Activated CD8-positive, alpha-beta T cell treated with anti-CD3 and anti-CD28 coated beads, Interleukin-2, amount 10 ng/mL, durations not matched to agents 7 days and 5 days (primary cell): ENCODE measurements at regions not wholly inside any gene's neighbourhood (a gene's known extent, or its start where the extent isn't known, plus 50 kb on each side); places are given as distances from the start of the nearest gene placed in this dataset.

ENCODE experiments used
- ATAC-seq: fragments of 150-1000 bp; cut with Tn5 transposase; one replicate; pipeline ENCODE4 v1.10.0; 2021; ENCODE audit warnings: moderate library complexity
- CTCF ChIA-PET: fragments of 350-600 bp; sonication (Branson Sonifier 250); formaldehyde crosslinking; loops from one replicate; lab custom pipeline; 2021; ENCODE audit warnings: antibody characterized with exemption; lab: Charles Lee
- POLR2A ChIA-PET: fragments of 350-600 bp; sonication (Branson Sonifier 250); formaldehyde crosslinking; loops from one replicate; lab custom pipeline; 2021; ENCODE audit warnings: antibody characterized with exemption; lab: Charles Lee
- DNase-seq: peaks from one replicate; pipeline ENCODE4 v3.0.0-alpha.2; 2020
- H3K27ac Mint-ChIP-seq: one replicate; pipeline ENCODE4 v1.8.0; 2021; ENCODE audit warnings: mild to moderate bottlenecking, mixed read lengths
- H3K27me3 Mint-ChIP-seq: one replicate; pipeline ENCODE4 v1.8.0; 2021; ENCODE audit warnings: low read depth, mixed read lengths
- H3K36me3 Mint-ChIP-seq: one replicate; pipeline ENCODE4 v1.8.0; 2021; ENCODE audit warnings: low read depth, mixed read lengths
- H3K4me1 Mint-ChIP-seq: one replicate; pipeline ENCODE4 v1.8.0; 2021; ENCODE audit warnings: low read depth, mixed read lengths
- H3K4me3 Mint-ChIP-seq: one replicate; pipeline ENCODE4 v1.8.0; 2021; ENCODE audit warnings: mild to moderate bottlenecking, mixed read lengths
- H3K9me3 Mint-ChIP-seq: one replicate; pipeline ENCODE4 v1.8.0; 2022; ENCODE audit warnings: mixed read lengths; ENCODE audit not compliant: insufficient read depth

DNA sequence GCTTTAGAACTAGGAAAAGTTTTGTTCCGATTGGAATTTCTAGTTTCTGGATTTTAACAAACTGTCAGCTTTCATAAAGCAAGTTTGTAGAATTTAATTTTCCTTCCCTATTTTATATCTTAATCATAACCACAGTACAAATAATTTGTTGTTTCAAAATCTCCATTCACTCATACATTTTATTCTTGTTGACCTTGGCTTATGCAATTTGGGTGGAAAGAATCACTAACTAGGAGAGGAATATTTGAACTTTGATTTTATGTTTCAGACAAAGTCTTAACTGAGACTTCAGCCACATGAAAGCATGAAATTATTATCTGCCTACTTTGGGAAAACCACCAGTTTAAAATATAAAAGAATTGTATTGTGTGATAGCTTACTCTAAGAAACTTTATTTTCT is 427.9 kb downstream of the SPRY1 start:
- H3K4me3 Mint-ChIP-seq, result no peak overlapping the region
- ATAC-seq, result no peak
- H3K9me3 Mint-ChIP-seq, result no peaks in the 10 kb centered on the region
- CTCF ChIA-PET, result no interaction called here
- no peaks in the 10 kb centered on the region for H3K36me3 Mint-ChIP-seq
- POLR2A ChIA-PET, result no interaction called here
- no peak overlapping the region for H3K27ac Mint-ChIP-seq
- H3K4me1 Mint-ChIP-seq, result no peaks in the 10 kb centered on the region
- H3K27me3 Mint-ChIP-seq, result peaks cover 10% of the 10 kb centered on the region
- no peak for DNase-seq

DNA sequence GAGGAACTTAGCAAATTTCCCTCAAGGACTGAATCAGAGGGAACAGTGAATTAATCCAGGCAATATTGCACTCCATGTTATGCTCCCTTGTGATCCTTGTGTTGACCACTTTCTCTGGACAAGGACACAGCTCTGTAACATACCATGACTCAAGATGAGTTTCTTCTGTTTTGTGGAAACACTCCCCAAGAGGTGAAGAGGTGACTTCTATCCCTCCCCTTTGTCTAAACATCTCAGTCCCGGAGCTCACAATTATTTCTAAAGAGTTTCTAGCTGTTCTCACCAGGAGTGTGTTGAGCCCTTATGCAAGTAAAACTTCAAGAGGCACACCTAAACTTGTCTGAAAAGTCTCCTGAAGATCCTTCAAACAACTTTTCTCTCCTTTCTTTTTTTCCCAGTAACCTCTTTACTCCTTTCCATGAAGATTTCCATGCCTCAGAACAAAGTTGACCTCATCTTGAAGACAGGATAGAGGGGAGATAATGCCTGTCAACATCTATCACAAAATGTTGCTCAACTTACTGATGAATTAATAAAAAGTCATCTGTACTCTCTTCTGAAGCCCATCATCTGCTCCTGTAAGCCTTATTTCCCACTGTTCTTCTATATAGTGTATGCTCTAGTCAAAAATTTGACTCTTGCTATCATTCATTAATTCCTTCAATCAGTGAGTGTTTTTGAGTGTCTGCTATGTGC is 429.1 kb downstream of the SPRY1 start:
- no peak overlapping the region for H3K27ac Mint-ChIP-seq
- POLR2A ChIA-PET, result no interaction called here

GRCh38 chr4:123826896-123827295 is 430.3 kb downstream of the SPRY1 start:
- POLR2A ChIA-PET, result no interaction called here
- no peaks in the 10 kb centered on the region for H3K36me3 Mint-ChIP-seq
- H3K4me3 Mint-ChIP-seq, result no peak overlapping the region
- no peak overlapping the region for H3K27ac Mint-ChIP-seq
- H3K4me1 Mint-ChIP-seq, result no peaks in the 10 kb centered on the region
- ATAC-seq (no peak), DNase-seq (no peak)
- peaks cover 10% of the 10 kb centered on the region for H3K27me3 Mint-ChIP-seq
- CTCF ChIA-PET, result no interaction called here
- no peaks in the 10 kb centered on the region for H3K9me3 Mint-ChIP-seq

More for the DNA sequence above, 429.1 kb downstream of the SPRY1 start:
- H3K9me3 Mint-ChIP-seq, result no peaks in the 10 kb centered on the region
- DNase-seq, result no peak
- no peak for ATAC-seq
- no peak overlapping the region for H3K4me3 Mint-ChIP-seq
- peaks cover 10% of the 10 kb centered on the region for H3K27me3 Mint-ChIP-seq
- CTCF ChIA-PET, result no interaction called here
- H3K4me1 Mint-ChIP-seq, result no peaks in the 10 kb centered on the region
- no peaks in the 10 kb centered on the region for H3K36me3 Mint-ChIP-seq

DNA sequence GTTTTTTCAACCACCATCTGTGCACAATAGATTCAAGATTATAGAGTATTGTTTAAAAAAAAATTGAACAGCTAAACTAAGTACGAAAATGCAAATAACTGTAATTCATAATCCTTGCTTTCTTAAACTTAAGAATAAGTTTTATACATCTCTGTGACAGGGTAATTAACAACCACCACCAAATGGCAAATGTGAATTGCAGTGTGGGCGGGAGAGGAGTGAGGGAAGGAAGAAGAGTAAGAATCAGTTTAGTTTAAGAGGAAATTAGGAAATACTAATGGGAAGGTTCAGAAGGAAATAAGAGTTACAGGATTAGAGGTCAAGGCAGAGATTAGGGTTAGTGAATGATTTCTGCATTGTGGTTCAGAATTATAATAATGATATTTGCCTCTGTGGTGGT is 430.9 kb downstream of the SPRY1 start:
- Mint-ChIP-seq H3K9me3 (no peaks in the 10 kb centered on the region), H3K4me1 (no peaks in the 10 kb centered on the region), H3K36me3 (no peaks in the 10 kb centered on the region), H3K4me3 (no peak overlapping the region), H3K27ac (no peak overlapping the region), H3K27me3 (peaks cover 10% of the 10 kb centered on the region)
- no peak for ATAC-seq
- CTCF ChIA-PET, result no interaction called here
- POLR2A ChIA-PET, result interaction anchor here (0.6 kb wide), 1 partner anchor 31 kb away, joined by 4 read pairs; no protein-coding TSS in a partner anchor
- DNase-seq, result no peak

GRCh38 chr4:123830930-123831329 is 434.3 kb downstream of the SPRY1 start:
- POLR2A ChIA-PET, result no interaction called here
- no peaks in the 10 kb centered on the region for H3K9me3 Mint-ChIP-seq

DNA sequence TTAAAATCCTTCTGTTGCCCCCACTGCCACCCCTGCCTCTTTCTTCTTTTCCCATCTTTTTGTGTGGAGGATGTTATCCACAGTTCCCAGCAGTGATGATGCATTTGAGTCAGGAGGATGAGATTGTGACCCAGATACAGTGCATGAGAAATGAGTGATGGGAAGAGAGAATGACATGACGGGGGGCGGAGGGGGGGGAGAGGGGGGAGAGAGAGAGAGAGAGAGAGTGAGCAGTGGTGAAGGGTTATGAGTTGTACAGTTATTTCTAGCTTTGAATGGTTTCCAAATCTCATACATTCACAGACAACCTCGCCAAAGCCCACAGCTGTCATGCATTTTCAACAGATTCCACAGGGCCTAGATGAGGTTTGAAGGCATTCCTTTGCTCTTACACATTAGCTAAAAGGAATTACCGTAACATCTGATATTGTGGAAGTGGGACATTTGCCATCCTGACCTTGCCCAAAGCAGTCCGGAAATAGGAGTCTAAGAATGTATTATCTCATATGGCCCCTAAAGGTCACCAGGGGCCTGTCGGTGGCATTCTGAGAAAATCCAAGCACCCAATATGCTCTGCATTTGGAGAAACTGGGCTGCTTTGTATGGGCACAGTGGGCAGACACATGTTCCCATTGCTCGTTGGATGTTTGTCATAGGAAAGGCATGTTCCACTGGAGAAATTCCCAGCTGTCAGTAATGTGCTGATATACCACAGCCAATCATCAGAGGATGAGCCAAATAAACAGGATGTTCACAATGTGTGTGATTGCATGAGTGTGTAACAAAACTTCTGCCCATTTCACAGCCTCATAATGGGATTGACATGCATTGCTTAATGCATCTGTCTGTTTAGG is 435.8 kb downstream of the SPRY1 start:
- Mint-ChIP-seq H3K27me3 (no peaks in the 10 kb centered on the region), H3K36me3 (no peaks in the 10 kb centered on the region), H3K27ac (no peak overlapping the region), H3K4me1 (no peaks in the 10 kb centered on the region), H3K4me3 (no peak overlapping the region), H3K9me3 (no peaks in the 10 kb centered on the region)
- ChIA-PET CTCF (no interaction called here), POLR2A (no interaction called here)
- ATAC-seq (no peak), DNase-seq (no peak)

More at GRCh38 chr4:123830930-123831329, 434.3 kb downstream of the SPRY1 start:
- DNase-seq (no peak), ATAC-seq (no peak)
- CTCF ChIA-PET, result no interaction called here
- Mint-ChIP-seq H3K4me1 (no peaks in the 10 kb centered on the region), H3K4me3 (no peak overlapping the region), H3K27me3 (peaks cover 2% of the 10 kb centered on the region), H3K27ac (no peak overlapping the region), H3K36me3 (no peaks in the 10 kb centered on the region)

DNA sequence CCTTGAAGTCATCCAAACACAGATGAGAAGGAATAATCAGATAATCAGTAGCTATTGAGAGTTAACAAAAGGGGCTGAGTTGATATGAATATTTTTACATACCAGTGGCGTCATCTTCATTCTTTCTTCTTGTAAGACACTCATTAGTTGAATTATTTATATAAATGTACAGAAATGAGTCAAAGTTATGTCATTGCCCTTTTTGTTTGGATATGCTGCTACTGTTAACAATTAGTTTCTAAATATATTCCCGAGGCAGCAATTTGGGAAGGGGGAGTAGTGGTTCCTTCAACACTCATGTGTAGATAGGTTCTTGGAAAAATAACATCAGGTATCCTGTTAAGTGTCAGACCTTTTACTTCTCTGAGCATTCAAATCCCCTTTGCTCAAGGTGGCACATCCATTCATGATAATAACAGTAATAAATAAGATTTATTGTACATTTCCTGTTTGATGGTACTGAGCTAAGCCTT is 436.6 kb downstream of the SPRY1 start:
- H3K9me3 Mint-ChIP-seq, result no peaks in the 10 kb centered on the region
- no peak for DNase-seq
- ATAC-seq, result no peak
- H3K4me1 Mint-ChIP-seq, result no peaks in the 10 kb centered on the region
- POLR2A ChIA-PET, result no interaction called here
- H3K27me3 Mint-ChIP-seq, result no peaks in the 10 kb centered on the region
- H3K27ac Mint-ChIP-seq, result no peak overlapping the region
- H3K4me3 Mint-ChIP-seq, result no peak overlapping the region
- H3K36me3 Mint-ChIP-seq, result no peaks in the 10 kb centered on the region
- CTCF ChIA-PET, result no interaction called here

GRCh38 chr4:123835831-123836590 is 439.4 kb downstream of the SPRY1 start:
- DNase-seq, result no peak
- POLR2A ChIA-PET, result no interaction called here
- CTCF ChIA-PET, result no interaction called here
- Mint-ChIP-seq H3K4me3 (no peak overlapping the region), H3K36me3 (no peaks in the 10 kb centered on the region), H3K9me3 (no peaks in the 10 kb centered on the region), H3K27me3 (no peaks in the 10 kb centered on the region), H3K4me1 (no peaks in the 10 kb centered on the region), H3K27ac (no peak overlapping the region)
- ATAC-seq, result no peak

DNA sequence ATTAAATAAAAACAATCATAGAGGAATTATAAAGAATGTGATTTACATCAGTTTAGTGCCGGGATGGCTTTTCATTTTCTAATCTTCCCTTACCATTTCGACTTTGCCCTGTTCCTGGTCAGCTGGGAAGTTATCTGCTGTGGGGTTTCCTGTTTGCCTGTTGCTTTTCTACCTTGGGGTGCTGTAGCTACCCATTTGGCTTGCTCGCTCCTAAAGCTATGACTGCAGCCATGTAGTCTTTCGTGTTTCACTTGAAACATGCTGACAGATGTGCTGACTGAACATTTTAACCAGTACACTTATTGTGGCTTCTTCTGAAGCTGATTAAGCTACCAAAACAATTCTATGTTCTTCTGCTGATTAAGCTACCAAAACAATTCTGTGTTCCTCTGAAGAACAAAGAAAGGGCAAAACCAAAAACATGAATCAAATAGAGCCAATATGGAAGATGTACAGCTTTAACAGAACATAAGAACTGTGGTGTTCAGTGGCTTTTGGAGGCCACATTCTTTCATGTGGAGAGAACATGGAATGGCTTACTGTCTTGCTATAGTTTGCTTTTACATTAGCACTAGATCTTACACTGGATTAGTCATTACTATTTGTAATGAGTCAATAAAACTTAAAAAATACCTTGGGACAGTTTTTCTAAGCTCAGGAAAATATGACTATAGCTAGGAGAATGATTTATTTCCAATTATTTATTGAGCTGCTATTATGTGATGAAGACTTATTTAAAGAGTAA is 440.4 kb downstream of the SPRY1 start:
- Mint-ChIP-seq H3K9me3 (no peaks in the 10 kb centered on the region), H3K4me1 (no peaks in the 10 kb centered on the region), H3K27me3 (no peaks in the 10 kb centered on the region), H3K4me3 (no peak overlapping the region), H3K36me3 (no peaks in the 10 kb centered on the region), H3K27ac (no peak overlapping the region)
- ChIA-PET CTCF (no interaction called here), POLR2A (no interaction called here)
- DNase-seq (no peak), ATAC-seq (no peak)

GRCh38 chr4:123838474-123838873 is 441.9 kb downstream of the SPRY1 start:
- H3K27me3 Mint-ChIP-seq, result no peaks in the 10 kb centered on the region
- DNase-seq, result no peak
- POLR2A ChIA-PET, result no interaction called here
- no peak overlapping the region for H3K27ac Mint-ChIP-seq
- no peaks in the 10 kb centered on the region for H3K9me3 Mint-ChIP-seq
- H3K4me3 Mint-ChIP-seq, result no peak overlapping the region
- CTCF ChIA-PET, result interaction anchor here (0.5 kb wide), 1 partner anchor 61 kb away, joined by 3 read pairs; no protein-coding TSS in a partner anchor
- no peak for ATAC-seq
- no peaks in the 10 kb centered on the region for H3K4me1 Mint-ChIP-seq
- no peaks in the 10 kb centered on the region for H3K36me3 Mint-ChIP-seq

DNA sequence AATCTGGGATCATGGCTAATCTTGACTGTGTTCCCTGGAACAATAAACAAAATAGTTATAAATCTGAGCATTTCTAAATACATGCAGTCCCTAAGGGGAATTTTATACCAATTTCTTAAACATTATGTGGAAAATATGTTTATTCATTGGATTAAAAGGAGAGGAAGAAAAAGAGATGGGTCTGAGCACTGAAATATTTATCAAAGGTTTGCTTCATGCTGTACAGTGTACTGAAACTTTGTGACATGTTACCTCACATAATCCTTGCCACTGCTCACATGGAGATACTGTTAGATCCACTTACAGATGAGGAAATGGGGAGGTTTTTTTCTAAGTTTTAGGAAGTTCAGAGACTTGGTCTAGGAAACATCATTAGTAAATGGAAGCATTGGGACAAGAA is 443.6 kb downstream of the SPRY1 start:
- DNase-seq (no peak), ATAC-seq (no peak)
- Mint-ChIP-seq H3K27me3 (no peaks in the 10 kb centered on the region), H3K9me3 (no peaks in the 10 kb centered on the region), H3K4me1 (no peaks in the 10 kb centered on the region), H3K36me3 (no peaks in the 10 kb centered on the region), H3K27ac (no peak overlapping the region), H3K4me3 (no peak overlapping the region)
- ChIA-PET CTCF (no interaction called here), POLR2A (no interaction called here)
